ENCODE measurements at regions not wholly inside any gene's neighbourhood (a gene's known extent, or its start where the extent isn't known, plus 50 kb on each side); places are given as distances from the start of the nearest gene placed in this dataset.

DNA sequence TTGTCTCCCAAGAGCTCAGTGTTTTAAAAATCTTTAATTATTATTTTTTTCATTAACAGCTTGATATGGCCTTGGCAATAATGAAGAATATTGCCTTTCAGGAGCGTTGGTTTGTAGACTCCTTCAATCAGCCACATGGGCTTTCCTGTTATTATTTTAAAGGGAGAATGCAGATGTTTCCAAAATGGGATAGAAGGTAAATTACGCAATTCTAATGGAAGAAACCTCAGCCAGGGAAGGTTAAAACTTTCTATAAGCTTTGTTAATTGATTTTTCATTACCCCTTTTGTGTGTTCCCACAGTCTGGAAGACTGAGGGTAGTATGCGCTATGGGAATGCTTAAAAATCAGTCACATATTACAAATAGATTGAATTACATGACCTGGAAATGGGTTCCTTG, 188.4 kb upstream of the NAV3 start:
- whole genome bisulfite sequencing = 93% methylated on average over 3 of the region's 3 CpGs
- TF ChIP-seq POLR2AphosphoS5 (IDR thresholded peaks at IDR 0.05) (no peak), POLR2A (IDR thresholded peaks at IDR 0.05) (no peak), CTCF (IDR thresholded peaks at IDR 0.05) (no peak)
- DNase-seq (ENCODE audit: low spot score) = no peak
- H3K27me3 ChIP-seq (replicated peaks; ENCODE audit: insufficient read depth) = no peaks in the 10 kb centered on the region
- intact Hi-C loops (cut with DNase I) = no loop called here
- H3K27ac ChIP-seq = no peak overlapping the region
- no peak overlapping the region for H3K4me3 ChIP-seq
- no peaks in the 10 kb centered on the region for H3K9me3 ChIP-seq
- no peaks in the 10 kb centered on the region for H3K4me1 ChIP-seq (replicated peaks)
- no peaks in the 10 kb centered on the region for H3K36me3 ChIP-seq

DNA sequence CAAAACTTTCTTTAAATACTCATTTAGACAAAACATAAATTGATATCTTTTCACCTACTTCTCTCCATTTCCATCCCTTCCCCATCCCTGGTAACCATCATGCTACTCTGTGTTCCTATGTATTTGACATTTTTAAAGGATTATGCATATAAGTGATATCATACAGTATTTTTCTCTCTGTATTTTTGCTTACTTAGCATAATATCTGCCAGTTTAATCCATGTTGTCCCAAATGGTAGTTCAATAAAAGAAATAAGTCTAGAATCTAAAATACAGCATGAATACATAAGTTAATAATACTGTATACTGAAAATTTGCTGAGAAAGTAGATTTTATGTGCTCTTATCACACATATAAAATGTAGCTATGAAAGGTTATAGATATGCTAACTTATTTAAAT, 190.3 kb upstream of the NAV3 start:
- no peak for DNase-seq (ENCODE audit: low spot score)
- no peak overlapping the region for H3K27ac ChIP-seq
- no peak for TF ChIP-seq POLR2A (IDR thresholded peaks at IDR 0.05)
- TF ChIP-seq CTCF (IDR thresholded peaks at IDR 0.05) = no peak
- no peak for TF ChIP-seq POLR2AphosphoS5 (IDR thresholded peaks at IDR 0.05)
- intact Hi-C loops (cut with DNase I) = no loop called here
- no peaks in the 10 kb centered on the region for H3K4me1 ChIP-seq (replicated peaks)
- H3K4me3 ChIP-seq = no peak overlapping the region
- H3K36me3 ChIP-seq = no peaks in the 10 kb centered on the region
- H3K27me3 ChIP-seq (replicated peaks; ENCODE audit: insufficient read depth) = no peaks in the 10 kb centered on the region
- no peaks in the 10 kb centered on the region for H3K9me3 ChIP-seq

- no peak for TF ChIP-seq POLR2AphosphoS5 (IDR thresholded peaks at IDR 0.05)
- TF ChIP-seq CTCF (IDR thresholded peaks at IDR 0.05) = no peak
- no peak for TF ChIP-seq POLR2A (IDR thresholded peaks at IDR 0.05)
- intact Hi-C loops (cut with DNase I) = no loop called here
- 88% methylated on average over 1 of the region's 1 CpG for WGBS
These were observed 199.8 kb upstream of the NAV3 start for GRCh38 chr12:77630790-77631445.

DNA sequence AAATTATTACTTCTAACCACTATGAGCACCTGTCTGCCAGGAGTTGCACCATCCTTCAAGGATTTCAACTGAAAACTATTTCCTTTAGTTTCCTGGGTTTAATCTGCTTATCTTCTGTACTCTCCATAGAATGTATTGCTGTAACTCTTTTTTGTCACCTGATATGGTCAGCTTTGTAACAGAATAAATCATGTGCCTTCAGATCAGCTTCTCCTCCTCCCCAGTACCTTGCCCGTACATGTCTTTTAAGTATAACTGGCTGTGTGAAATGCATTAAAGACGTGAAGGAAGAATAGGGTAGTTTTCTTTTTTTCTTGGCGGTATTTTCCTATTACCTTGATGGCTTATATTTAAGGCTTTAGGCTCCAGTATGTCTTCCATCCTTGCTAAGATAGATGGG, 200.3 kb upstream of the NAV3 start:
- H3K4me1 ChIP-seq (replicated peaks) = no peaks in the 10 kb centered on the region
- H3K4me3 ChIP-seq = no peak overlapping the region
- TF ChIP-seq POLR2AphosphoS5 (IDR thresholded peaks at IDR 0.05) (no peak), CTCF (IDR thresholded peaks at IDR 0.05) (no peak), POLR2A (IDR thresholded peaks at IDR 0.05) (no peak)
- H3K27ac ChIP-seq = no peak overlapping the region
- DNase-seq (ENCODE audit: low spot score) = no peak
- no peaks in the 10 kb centered on the region for H3K27me3 ChIP-seq (replicated peaks; ENCODE audit: insufficient read depth)
- no peaks in the 10 kb centered on the region for H3K9me3 ChIP-seq
- intact Hi-C loops (cut with DNase I) = no loop called here
- no peaks in the 10 kb centered on the region for H3K36me3 ChIP-seq
- WGBS = 64% methylated on average over 3 of the region's 3 CpGs

More at GRCh38 chr12:77630790-77631445, 199.8 kb upstream of the NAV3 start:
- H3K4me3 ChIP-seq = no peak overlapping the region
- H3K36me3 ChIP-seq = no peaks in the 10 kb centered on the region
- H3K9me3 ChIP-seq = no peaks in the 10 kb centered on the region
- H3K27me3 ChIP-seq (replicated peaks; ENCODE audit: insufficient read depth) = no peaks in the 10 kb centered on the region
- no peak for DNase-seq (ENCODE audit: low spot score)
- no peak overlapping the region for H3K27ac ChIP-seq
- no peaks in the 10 kb centered on the region for H3K4me1 ChIP-seq (replicated peaks)

DNA sequence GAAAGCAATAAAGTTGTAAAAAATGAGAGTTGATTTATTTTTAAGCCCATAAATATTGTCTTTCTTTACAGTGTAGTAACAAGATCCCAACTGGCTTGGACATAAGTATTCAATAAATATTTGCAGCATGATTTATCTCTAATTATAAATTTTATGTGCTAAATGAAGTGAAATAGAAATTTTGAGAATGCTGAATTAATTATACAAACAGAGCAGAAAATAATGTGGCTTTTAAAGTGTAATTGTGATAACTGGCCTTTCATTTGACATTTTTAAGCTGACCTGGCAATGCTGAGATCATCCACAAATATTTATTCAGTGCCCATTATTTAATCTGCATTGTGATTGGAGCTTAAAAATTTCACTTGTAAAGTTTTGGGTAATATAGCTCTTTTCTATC, 201.6 kb upstream of the NAV3 start:
- Histone ChIP-seq H3K27ac (no peak overlapping the region), H3K9me3 (no peaks in the 10 kb centered on the region), H3K27me3 (replicated peaks; ENCODE audit: insufficient read depth) (no peaks in the 10 kb centered on the region), H3K4me1 (replicated peaks) (no peaks in the 10 kb centered on the region), H3K36me3 (no peaks in the 10 kb centered on the region), H3K4me3 (no peak overlapping the region)
- no peak for TF ChIP-seq POLR2AphosphoS5 (IDR thresholded peaks at IDR 0.05)
- TF ChIP-seq POLR2A (IDR thresholded peaks at IDR 0.05) = no peak
- no peak for TF ChIP-seq CTCF (IDR thresholded peaks at IDR 0.05)
- intact Hi-C loops (cut with DNase I) = no loop called here
- no peak for DNase-seq (ENCODE audit: low spot score)
